ENCODE measurements at regions not wholly inside any gene's neighbourhood (a gene's known extent, or its start where the extent isn't known, plus 50 kb on each side); places are given as distances from the start of the nearest gene placed in this dataset.

GRCh38 chr3:16794257-16794656 is 90.5 kb upstream of the PLCL2 start:
- H3K4me3 ChIP-seq (replicated peaks; ENCODE audit: low read depth, low read length): no peak overlapping the region
- TF ChIP-seq CTCF (IDR thresholded peaks at IDR 0.05; ENCODE audit: low read depth, low read length, missing control alignments): no peak
- no peak for DNase-seq (ENCODE audit: extremely low read depth, low read depth)

- no peak for TF ChIP-seq CTCF (IDR thresholded peaks at IDR 0.05; ENCODE audit: low read depth, low read length, missing control alignments)
- no peak overlapping the region for H3K4me3 ChIP-seq (replicated peaks; ENCODE audit: low read depth, low read length)
- DNase-seq (ENCODE audit: extremely low read depth, low read depth): no peak
These were observed 89.2 kb upstream of the PLCL2 start for GRCh38 chr3:16795581-16795980.

- H3K4me3 ChIP-seq (replicated peaks; ENCODE audit: low read depth, low read length): no peak overlapping the region
- TF ChIP-seq CTCF (IDR thresholded peaks at IDR 0.05; ENCODE audit: low read depth, low read length, missing control alignments): no peak
- DNase-seq (ENCODE audit: extremely low read depth, low read depth): no peak
These were observed 86.9 kb upstream of the PLCL2 start for GRCh38 chr3:16797831-16798230.

- no peak overlapping the region for H3K4me3 ChIP-seq (replicated peaks; ENCODE audit: low read depth, low read length)
- no peak for DNase-seq (ENCODE audit: extremely low read depth, low read depth)
- no peak for TF ChIP-seq CTCF (IDR thresholded peaks at IDR 0.05; ENCODE audit: low read depth, low read length, missing control alignments)
These were observed 86.0 kb upstream of the PLCL2 start for GRCh38 chr3:16798738-16799137.

DNA sequence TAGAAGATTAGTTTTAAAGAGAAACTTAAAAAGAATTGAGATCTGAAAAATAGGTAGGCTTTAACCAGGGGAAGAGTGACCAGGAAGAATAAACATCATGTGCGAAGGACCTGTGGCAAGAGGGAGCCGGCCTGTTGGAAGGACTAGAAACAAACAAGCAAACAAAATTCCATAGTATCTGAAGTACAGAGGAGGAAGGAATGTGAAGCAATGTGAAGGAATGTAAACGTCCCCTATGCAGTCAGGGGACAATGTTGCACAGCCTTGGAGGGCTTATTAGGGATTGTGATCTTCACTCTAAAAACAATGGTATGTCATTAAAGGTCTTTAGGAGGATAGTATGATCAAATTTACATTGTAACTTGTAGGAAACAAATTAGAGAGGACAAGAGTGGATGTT is 84.4 kb upstream of the PLCL2 start:
- DNase-seq (ENCODE audit: extremely low read depth, low read depth): no peak
- TF ChIP-seq CTCF (IDR thresholded peaks at IDR 0.05; ENCODE audit: low read depth, low read length, missing control alignments): no peak
- no peak overlapping the region for H3K4me3 ChIP-seq (replicated peaks; ENCODE audit: low read depth, low read length)

- no peak for TF ChIP-seq CTCF (IDR thresholded peaks at IDR 0.05; ENCODE audit: low read depth, low read length, missing control alignments)
- no peak for DNase-seq (ENCODE audit: extremely low read depth, low read depth)
- H3K4me3 ChIP-seq (replicated peaks; ENCODE audit: low read depth, low read length): no peak overlapping the region
These were observed 83.5 kb upstream of the PLCL2 start for GRCh38 chr3:16801223-16801622.

- no peak for TF ChIP-seq CTCF (IDR thresholded peaks at IDR 0.05; ENCODE audit: low read depth, low read length, missing control alignments)
- DNase-seq (ENCODE audit: extremely low read depth, low read depth): peak; percentile 52
- no peak overlapping the region for H3K4me3 ChIP-seq (replicated peaks; ENCODE audit: low read depth, low read length)
These were observed 83.1 kb upstream of the PLCL2 start for GRCh38 chr3:16801698-16802097.
